ENCODE measurements at regions not wholly inside any gene's neighbourhood (a gene's known extent, or its start where the extent isn't known, plus 50 kb on each side); places are given as distances from the start of the nearest gene placed in this dataset.

DNA sequence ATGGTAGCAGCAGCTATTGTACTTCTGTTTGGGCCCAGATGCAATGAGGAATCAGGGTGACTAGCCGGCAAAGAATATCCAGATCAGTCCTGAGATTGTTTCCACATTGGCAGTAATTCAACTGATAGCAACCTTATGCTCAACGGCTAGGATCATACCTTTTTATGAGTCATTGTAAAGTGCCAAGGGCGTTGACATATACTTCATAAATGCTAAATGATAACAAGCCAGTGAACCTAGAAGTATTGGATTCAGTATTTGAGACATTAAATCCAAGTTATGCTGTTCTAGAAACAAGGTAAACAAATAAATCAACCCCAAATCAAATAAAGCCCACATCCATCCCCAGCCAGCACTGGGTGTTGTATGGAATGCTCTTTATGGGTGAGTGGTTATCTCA lies 207.1 kb upstream of the ZFHX3 start:
- TF ChIP-seq, protein P1, sequence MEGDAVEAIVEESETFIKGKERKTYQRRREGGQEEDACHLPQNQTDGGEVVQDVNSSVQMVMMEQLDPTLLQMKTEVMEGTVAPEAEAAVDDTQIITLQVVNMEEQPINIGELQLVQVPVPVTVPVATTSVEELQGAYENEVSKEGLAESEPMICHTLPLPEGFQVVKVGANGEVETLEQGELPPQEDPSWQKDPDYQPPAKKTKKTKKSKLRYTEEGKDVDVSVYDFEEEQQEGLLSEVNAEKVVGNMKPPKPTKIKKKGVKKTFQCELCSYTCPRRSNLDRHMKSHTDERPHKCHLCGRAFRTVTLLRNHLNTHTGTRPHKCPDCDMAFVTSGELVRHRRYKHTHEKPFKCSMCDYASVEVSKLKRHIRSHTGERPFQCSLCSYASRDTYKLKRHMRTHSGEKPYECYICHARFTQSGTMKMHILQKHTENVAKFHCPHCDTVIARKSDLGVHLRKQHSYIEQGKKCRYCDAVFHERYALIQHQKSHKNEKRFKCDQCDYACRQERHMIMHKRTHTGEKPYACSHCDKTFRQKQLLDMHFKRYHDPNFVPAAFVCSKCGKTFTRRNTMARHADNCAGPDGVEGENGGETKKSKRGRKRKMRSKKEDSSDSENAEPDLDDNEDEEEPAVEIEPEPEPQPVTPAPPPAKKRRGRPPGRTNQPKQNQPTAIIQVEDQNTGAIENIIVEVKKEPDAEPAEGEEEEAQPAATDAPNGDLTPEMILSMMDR (IDR thresholded peaks at IDR 0.05) = no peak
- no peaks in the 10 kb centered on the region for H3K4me1 ChIP-seq
- no peak overlapping the region for H3K4me3 ChIP-seq
- no peaks in the 10 kb centered on the region for H3K9me3 ChIP-seq
- H3K27me3 ChIP-seq = no peaks in the 10 kb centered on the region
- H3K27ac ChIP-seq = no peak overlapping the region
- H3K36me3 ChIP-seq = no peaks in the 10 kb centered on the region
- no peak for DNase-seq (ENCODE audit: low spot score)

DNA sequence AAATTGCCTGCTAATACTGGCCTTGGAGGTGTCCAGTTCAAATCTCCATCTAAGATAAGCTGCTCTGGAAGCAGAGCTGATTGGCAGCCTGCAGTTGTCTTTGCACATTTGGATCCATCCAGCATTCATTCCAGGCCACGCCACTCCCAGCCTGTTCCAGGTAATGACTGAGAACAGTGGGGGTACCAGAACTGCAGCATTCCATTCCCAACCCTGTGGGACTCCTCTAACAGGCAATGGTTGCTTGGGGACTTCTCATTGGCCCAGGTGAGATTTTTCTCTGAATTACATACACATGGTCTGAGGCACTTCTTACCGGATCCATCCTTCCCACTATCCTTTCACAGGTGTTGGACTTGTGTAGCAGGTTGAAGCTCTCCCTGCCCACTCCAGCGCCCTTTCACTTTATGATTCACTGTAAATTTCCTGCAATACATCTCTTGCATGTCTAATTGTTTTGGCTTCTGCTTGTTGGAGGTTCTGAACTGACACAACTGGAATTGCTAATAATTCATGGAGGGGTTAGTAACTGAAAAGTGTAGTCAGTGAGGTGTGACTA lies 206.1 kb upstream of the ZFHX3 start:
- no peaks in the 10 kb centered on the region for H3K4me1 ChIP-seq
- DNase-seq (ENCODE audit: low spot score) = no peak
- no peak overlapping the region for H3K4me3 ChIP-seq

DNA sequence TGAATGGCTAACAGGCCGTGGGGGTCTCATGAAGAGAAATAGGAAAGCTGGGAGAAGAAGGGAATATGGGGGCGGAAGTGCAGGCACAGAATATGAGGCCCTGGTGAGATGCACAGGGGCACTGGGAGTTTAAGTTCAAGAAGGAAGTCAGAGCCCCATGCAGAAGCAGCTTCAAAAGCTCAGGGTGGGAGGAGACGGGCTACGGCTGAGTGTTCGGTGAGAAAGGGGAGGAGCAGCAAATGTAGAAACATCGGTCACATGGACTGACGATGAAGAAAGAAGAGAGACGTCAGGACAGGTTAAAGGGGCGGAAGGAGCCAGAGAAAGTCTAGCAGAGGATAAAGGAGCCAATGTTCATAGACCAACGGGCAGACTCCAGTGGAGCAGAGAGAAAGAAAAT lies 204.5 kb upstream of the ZFHX3 start:
- Histone ChIP-seq H3K4me3 (no peak overlapping the region), H3K27ac (no peak overlapping the region), H3K27me3 (no peaks in the 10 kb centered on the region), H3K4me1 (no peaks in the 10 kb centered on the region), H3K9me3 (no peaks in the 10 kb centered on the region), H3K36me3 (no peaks in the 10 kb centered on the region)
- DNase-seq (ENCODE audit: low spot score) = no peak
- TF ChIP-seq, protein P1 (IDR thresholded peaks at IDR 0.05) = no peak

More for the DNA sequence above, 206.1 kb upstream of the ZFHX3 start:
- no peaks in the 10 kb centered on the region for H3K36me3 ChIP-seq
- H3K27me3 ChIP-seq = no peaks in the 10 kb centered on the region
- no peak overlapping the region for H3K27ac ChIP-seq
- no peaks in the 10 kb centered on the region for H3K9me3 ChIP-seq
- TF ChIP-seq, protein P1 (IDR thresholded peaks at IDR 0.05) = no peak

DNA sequence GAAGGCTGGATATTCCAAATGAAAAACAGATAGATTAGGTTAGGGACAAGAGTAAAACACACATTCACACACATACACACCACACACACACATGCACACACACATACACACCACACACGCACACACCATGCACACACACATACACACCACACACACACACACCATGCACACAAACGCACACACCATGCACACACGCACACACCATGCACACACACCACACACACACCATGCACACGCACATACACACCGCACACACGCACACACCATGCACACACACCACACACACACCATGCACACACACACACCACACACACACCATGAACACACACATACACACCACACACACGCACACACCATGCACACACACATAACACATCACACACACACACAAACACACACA lies 203.7 kb upstream of the ZFHX3 start:
- Histone ChIP-seq H3K9me3 (no peaks in the 10 kb centered on the region), H3K36me3 (no peaks in the 10 kb centered on the region), H3K4me3 (no peak overlapping the region), H3K27me3 (no peaks in the 10 kb centered on the region), H3K4me1 (no peaks in the 10 kb centered on the region), H3K27ac (no peak overlapping the region)
- TF ChIP-seq, protein P1 (IDR thresholded peaks at IDR 0.05) = no peak
- DNase-seq (ENCODE audit: low spot score) = no peak

DNA sequence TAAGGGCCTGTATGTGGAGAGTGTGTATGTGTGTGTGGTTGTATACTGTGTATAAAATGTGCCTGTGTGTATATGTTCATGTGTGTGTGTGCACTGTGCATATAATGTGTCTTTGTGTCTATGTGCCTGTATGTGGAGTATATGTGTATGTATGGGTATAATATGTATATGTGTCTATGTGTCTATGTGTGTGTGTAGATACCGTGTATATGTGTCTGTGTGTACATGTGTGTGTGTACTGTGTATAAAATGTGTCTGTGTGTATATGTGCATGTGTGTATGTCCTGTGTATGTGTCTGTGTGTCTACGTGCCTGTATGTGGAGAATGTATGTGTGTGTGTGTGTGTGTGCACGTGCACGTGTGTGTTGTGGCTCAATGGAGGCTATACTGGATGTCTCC lies 200.4 kb upstream of the ZFHX3 start:
- H3K27ac ChIP-seq = no peak overlapping the region
- DNase-seq (ENCODE audit: low spot score) = no peak
- H3K27me3 ChIP-seq = no peaks in the 10 kb centered on the region
- TF ChIP-seq, protein P1 (IDR thresholded peaks at IDR 0.05) = no peak
- H3K9me3 ChIP-seq = no peaks in the 10 kb centered on the region
- no peak overlapping the region for H3K4me3 ChIP-seq
- H3K4me1 ChIP-seq = no peaks in the 10 kb centered on the region
- H3K36me3 ChIP-seq = no peaks in the 10 kb centered on the region

DNA sequence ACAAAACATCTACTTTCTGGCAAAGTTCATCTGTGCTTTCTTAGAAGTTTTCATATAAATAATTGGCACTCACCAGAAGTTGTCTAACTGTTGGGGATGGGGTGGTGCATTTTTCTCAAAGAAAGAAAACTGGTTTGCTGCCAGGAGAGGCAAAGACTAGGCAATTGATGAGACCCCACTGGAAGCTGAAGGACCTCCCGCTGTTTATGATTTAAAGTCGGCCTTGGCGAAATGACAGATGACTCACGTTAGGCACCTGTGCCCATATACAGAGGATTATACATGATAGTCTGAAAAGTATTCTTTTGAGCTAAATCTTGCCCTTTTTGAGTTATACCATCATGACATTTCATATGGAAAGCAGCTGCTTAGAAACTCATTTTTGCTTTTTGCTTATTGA lies 193.0 kb upstream of the ZFHX3 start:
- TF ChIP-seq, protein P1 (IDR thresholded peaks at IDR 0.05) = no peak
- H3K9me3 ChIP-seq = no peaks in the 10 kb centered on the region
- no peaks in the 10 kb centered on the region for H3K4me1 ChIP-seq
- no peaks in the 10 kb centered on the region for H3K27me3 ChIP-seq
- no peak for DNase-seq (ENCODE audit: low spot score)
- H3K4me3 ChIP-seq = no peak overlapping the region
- no peak overlapping the region for H3K27ac ChIP-seq
- no peaks in the 10 kb centered on the region for H3K36me3 ChIP-seq
